GM19468 (cell line): ENCODE measurements at regions not wholly inside any gene's neighbourhood (a gene's known extent, or its start where the extent isn't known, plus 50 kb on each side); places are given as distances from the start of the nearest gene placed in this dataset.

Experiments used
- ATAC-seq: cut with Tn5 transposase; IDR thresholded peaks from one replicate; pipeline ENCODE4 v1.9.1; 2021; ENCODE audit warnings: mild to moderate bottlenecking, moderate library complexity, moderate number of reproducible peaks; ENCODE audit not compliant: unreplicated experiment; ENCODE audit errors: extremely low read depth

DNA sequence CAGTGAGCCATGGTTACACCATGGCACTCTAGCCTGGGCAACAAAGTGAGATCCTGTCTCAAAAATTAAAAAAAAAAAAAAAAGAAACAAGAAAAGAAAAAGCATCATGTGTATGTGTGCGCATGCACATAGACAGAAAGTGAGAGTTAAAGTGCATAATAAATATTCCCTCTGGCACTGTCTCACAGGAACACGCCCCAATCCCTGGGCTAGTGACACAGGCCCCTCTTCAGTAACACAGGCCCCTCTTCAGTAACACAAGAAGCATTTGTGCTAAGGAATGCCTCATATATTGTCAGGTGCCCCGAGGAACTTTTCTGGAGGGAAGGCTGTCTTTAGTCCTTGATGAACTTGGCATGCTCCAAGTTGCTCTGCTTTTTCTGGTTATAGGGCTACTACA lies 57.5 kb downstream of the RPL27A start:
- ATAC-seq: no peak

GRCh38 chr11:8744423-8744822 lies 61.8 kb downstream of the RPL27A start:
- no peak for ATAC-seq

- ATAC-seq: no peak
Observed at GRCh38 chr11:8745431-8746253, 63.0 kb downstream of the RPL27A start.

- no peak for ATAC-seq
Observed at GRCh38 chr11:8746331-8746974, 63.9 kb downstream of the RPL27A start.

- ATAC-seq: no peak
Observed at GRCh38 chr11:8747173-8747572, 64.6 kb downstream of the RPL27A start.

- no peak for ATAC-seq
Observed at GRCh38 chr11:8748317-8748716, 65.7 kb downstream of the RPL27A start.

DNA sequence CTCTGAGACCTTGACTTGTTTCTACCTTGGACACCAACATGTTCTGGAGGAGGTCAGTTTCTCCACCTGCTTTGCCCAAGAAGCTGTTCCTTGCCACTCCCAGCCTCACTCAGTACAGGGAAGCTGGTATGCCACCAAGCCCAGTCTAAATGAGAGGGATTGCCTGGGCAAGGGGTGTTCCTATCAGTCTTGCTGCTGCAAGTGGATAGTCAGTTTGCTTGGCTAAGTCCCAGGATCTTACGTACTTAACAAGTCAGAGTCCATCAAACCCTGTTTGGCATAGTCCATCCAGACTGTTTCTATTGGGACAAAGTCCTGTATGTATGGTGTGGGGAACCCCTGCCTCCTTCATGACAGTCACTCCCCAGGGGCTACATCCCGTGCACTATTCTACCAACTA lies 66.6 kb downstream of the RPL27A start:
- ATAC-seq: no peak

DNA sequence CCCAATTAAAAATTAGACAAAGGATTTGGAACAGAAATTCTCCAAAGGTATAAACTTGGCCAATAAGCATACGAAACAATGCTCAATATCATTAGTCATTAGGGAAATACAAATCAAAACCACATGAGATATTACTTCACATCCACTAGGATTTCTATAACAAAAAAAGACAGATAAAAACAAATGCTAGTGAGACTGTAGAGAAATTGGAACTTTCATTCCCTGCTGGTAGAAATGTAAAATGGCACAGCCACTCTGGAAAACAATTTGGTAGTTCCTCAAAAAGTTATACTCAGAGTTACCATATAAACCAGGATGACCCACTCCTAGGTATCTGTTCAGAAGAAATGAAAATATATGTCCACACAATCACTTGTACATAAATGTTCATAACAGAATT lies 71.6 kb downstream of the RPL27A start:
- no peak for ATAC-seq

GRCh38 chr11:8756201-8756600 lies 73.6 kb downstream of the RPL27A start:
- ATAC-seq: no peak

GRCh38 chr11:8757047-8757446 lies 74.5 kb downstream of the RPL27A start:
- no peak for ATAC-seq

- no peak for ATAC-seq
Observed at GRCh38 chr11:8757533-8757932, 74.9 kb downstream of the RPL27A start.

GRCh38 chr11:8758619-8759169 lies 76.1 kb downstream of the RPL27A start:
- no peak for ATAC-seq

DNA sequence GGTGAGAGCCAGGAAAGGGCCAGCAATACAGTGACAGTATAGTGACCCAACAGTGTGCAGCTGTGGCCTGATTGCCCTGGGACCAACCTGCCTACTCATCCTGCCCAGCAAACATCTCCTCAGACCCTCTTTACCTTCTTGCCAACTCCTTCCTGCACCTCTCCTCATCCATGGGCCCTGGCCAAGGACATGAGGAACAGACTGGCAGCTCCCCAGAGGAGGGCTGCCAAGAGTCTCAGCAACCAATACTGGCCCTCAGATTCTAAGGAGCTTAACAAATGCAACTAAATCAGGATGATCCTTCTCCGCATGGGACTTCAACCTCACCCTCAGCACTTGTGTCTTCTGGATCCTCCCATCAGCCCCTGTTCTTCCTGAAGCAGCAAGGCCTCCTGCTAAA lies 77.0 kb downstream of the RPL27A start:
- ATAC-seq: no peak

- no peak for ATAC-seq
Observed at GRCh38 chr11:8760896-8761295, 78.3 kb downstream of the RPL27A start.

DNA sequence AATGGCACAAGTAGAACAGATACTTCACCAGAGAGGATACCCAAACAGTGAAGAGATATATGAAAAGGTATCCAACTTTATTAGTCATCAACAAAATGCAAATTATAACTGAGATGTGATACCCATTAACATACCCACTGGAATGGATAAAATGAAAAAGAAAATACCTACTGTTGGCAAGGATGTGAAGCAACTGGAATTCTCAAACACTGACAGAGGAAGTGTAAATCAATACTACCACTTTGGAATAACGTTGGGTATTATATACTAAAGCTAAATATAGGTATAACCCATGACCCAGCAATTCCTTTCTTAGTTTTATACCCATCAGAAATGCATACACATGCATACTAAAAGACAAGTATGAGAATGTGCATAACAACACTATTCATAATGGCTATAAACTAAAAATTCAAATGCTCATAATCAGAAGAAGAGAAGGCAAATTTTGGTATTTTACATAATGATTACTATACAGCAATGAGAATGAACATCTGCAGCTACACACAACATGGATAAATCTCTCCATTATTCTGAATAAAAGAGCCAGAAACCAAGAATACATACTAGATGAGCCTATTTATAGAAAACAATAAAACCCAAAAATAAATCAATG lies 80.6 kb downstream of the RPL27A start:
- no peak for ATAC-seq

GRCh38 chr11:8765294-8765693 lies 82.7 kb downstream of the RPL27A start:
- ATAC-seq: no peak

GRCh38 chr11:8766043-8766987 lies 83.7 kb downstream of the RPL27A start:
- no peak for ATAC-seq

DNA sequence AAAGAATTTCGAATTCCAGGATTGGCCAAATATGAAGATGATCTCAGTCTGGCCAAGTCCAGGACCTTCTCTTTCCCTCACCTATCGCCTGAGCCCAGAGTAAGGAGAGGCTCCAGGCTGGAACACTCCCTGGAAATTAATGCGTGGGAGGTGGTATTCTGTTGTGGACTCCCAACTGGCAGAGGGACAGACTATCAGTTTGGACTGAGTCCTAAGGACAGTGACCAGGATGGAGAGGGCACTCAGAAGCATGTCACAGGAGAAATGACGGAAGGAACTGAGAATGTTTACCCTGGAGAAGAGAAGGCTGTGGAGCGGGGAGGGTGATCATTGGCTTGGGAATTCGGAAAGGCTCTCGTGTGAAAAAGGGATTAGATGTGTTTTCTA lies 84.4 kb downstream of the RPL27A start:
- no peak for ATAC-seq

GRCh38 chr11:8767466-8768142 lies 85.0 kb downstream of the RPL27A start:
- ATAC-seq: no peak
